ENCODE measurements at regions not wholly inside any gene's neighbourhood (a gene's known extent, or its start where the extent isn't known, plus 50 kb on each side); places are given as distances from the start of the nearest gene placed in this dataset.

DNA sequence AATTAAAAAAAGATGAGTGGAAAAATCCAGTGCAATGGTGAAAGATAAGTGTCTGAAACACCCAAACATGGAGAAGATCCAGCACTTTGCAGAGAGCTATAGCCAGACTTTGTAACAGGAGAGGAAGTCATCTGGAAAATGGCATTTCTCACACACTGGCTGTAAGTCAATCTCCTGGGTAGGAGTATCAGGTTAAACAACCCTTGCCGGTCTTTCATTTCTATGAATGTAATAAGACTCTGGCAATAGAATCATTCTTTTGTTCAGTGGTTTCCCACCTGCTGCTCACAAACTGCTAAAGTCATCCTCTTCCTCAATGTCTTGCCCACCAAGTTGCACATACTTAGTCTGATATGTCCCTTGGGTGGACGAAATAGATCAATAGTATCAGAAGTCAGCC is 94.0 kb upstream of the ATP8A1 start:
- no peaks in the 10 kb centered on the region for H3K9me3 ChIP-seq (ENCODE audit: low read length)
- no peaks in the 10 kb centered on the region for H3K36me3 ChIP-seq (ENCODE audit: insufficient read depth, low read length)
- H3F3A ChIP-seq (ENCODE audit: insufficient read depth, low read length, poor library complexity, severe bottlenecking), result no peaks in the 10 kb centered on the region
- H3K79me2 ChIP-seq (replicated peaks; ENCODE audit: insufficient read depth, low read length), result no peaks in the 10 kb centered on the region
- H3K9me2 ChIP-seq (ENCODE audit: insufficient read depth, low read length), result no peaks in the 10 kb centered on the region
- no peak overlapping the region for H3K9ac ChIP-seq (ENCODE audit: low read length)
- TF ChIP-seq TAF1 (IDR thresholded peaks at IDR 0.05; ENCODE audit: low read depth) (no peak), RAD21 (conservative IDR thresholded peaks at IDR 0.05) (no peak), SMC3 (conservative IDR thresholded peaks at IDR 0.05; ENCODE audit: poor library complexity) (no peak), EZH2 (IDR thresholded peaks at IDR 0.05; ENCODE audit: borderline replicate concordance, insufficient read depth, low read length, poor library complexity, severe bottlenecking) (no peak), EP300 (conservative IDR thresholded peaks at IDR 0.05; ENCODE audit: poor library complexity, severe bottlenecking) (no peak), MXI1 (conservative IDR thresholded peaks at IDR 0.05; ENCODE audit: poor library complexity, severe bottlenecking) (no peak), REST (IDR thresholded peaks at IDR 0.05; ENCODE audit: borderline replicate concordance) (no peak), POLR2AphosphoS5 (IDR thresholded peaks at IDR 0.05) (no peak)
- TF ChIP-seq, protein P1, sequence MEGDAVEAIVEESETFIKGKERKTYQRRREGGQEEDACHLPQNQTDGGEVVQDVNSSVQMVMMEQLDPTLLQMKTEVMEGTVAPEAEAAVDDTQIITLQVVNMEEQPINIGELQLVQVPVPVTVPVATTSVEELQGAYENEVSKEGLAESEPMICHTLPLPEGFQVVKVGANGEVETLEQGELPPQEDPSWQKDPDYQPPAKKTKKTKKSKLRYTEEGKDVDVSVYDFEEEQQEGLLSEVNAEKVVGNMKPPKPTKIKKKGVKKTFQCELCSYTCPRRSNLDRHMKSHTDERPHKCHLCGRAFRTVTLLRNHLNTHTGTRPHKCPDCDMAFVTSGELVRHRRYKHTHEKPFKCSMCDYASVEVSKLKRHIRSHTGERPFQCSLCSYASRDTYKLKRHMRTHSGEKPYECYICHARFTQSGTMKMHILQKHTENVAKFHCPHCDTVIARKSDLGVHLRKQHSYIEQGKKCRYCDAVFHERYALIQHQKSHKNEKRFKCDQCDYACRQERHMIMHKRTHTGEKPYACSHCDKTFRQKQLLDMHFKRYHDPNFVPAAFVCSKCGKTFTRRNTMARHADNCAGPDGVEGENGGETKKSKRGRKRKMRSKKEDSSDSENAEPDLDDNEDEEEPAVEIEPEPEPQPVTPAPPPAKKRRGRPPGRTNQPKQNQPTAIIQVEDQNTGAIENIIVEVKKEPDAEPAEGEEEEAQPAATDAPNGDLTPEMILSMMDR (IDR thresholded peaks at IDR 0.05; ENCODE audit: poor library complexity, severe bottlenecking), result no peak
- H4K20me1 ChIP-seq (ENCODE audit: insufficient read depth), result no peaks in the 10 kb centered on the region
- H3K27me3 ChIP-seq (ENCODE audit: insufficient read depth, low read depth, low read length), result no peaks in the 10 kb centered on the region
- H3K4me2 ChIP-seq (ENCODE audit: low read length), result no peak overlapping the region
- H2AFZ ChIP-seq (ENCODE audit: low read depth, low read length), result no peak overlapping the region
- H3K27ac ChIP-seq (ENCODE audit: low read length), result no peak overlapping the region
- H3K4me3 ChIP-seq (ENCODE audit: low read length), result no peak overlapping the region

DNA sequence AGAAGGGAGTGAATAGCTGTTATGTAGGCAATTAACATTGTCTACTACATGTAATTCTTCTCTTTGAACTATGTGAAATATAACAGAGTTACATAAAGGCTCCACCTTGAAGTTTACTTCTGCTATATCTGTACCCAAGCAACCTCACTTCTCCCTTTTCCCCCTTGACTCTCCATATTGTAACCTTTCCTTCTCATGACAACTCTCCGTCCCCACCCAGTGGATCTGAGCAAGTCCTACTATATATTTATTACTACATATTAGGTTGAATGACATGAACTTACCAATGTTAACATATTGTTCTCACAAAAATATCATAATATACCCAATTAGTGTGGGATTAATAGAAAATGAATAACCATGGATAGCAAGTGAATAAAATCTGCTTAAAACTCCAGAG is 93.2 kb upstream of the ATP8A1 start:
- no peak overlapping the region for H3K4me2 ChIP-seq (ENCODE audit: low read length)
- no peaks in the 10 kb centered on the region for H3K79me2 ChIP-seq (replicated peaks; ENCODE audit: insufficient read depth, low read length)
- H2AFZ ChIP-seq (ENCODE audit: low read depth, low read length), result no peak overlapping the region
- no peaks in the 10 kb centered on the region for H3K27me3 ChIP-seq (ENCODE audit: insufficient read depth, low read depth, low read length)
- no peak overlapping the region for H3K4me3 ChIP-seq (ENCODE audit: low read length)
- TF ChIP-seq RAD21 (conservative IDR thresholded peaks at IDR 0.05) (peak; percentile 53), SMC3 (conservative IDR thresholded peaks at IDR 0.05; ENCODE audit: poor library complexity) (peak; percentile 36), MXI1 (conservative IDR thresholded peaks at IDR 0.05; ENCODE audit: poor library complexity, severe bottlenecking) (no peak), POLR2AphosphoS5 (IDR thresholded peaks at IDR 0.05) (no peak)
- TF ChIP-seq, protein P1 (IDR thresholded peaks at IDR 0.05; ENCODE audit: poor library complexity, severe bottlenecking), result peak; percentile 46
- H3K9me2 ChIP-seq (ENCODE audit: insufficient read depth, low read length), result no peaks in the 10 kb centered on the region
- H4K20me1 ChIP-seq (ENCODE audit: insufficient read depth), result no peaks in the 10 kb centered on the region
- no peaks in the 10 kb centered on the region for H3K9me3 ChIP-seq (ENCODE audit: low read length)
- H3K36me3 ChIP-seq (ENCODE audit: insufficient read depth, low read length), result no peaks in the 10 kb centered on the region
- H3K9ac ChIP-seq (ENCODE audit: low read length), result no peak overlapping the region
- H3K27ac ChIP-seq (ENCODE audit: low read length), result no peak overlapping the region
- H3F3A ChIP-seq (ENCODE audit: insufficient read depth, low read length, poor library complexity, severe bottlenecking), result no peaks in the 10 kb centered on the region
